B cell (primary cell): ENCODE measurements at regions not wholly inside any gene's neighbourhood (a gene's known extent, or its start where the extent isn't known, plus 50 kb on each side); places are given as distances from the start of the nearest gene placed in this dataset.
"Not testable (repeated sequence)": the region's sequence is repeated elsewhere in the genome, so short reads cannot be mapped to it uniquely, and the experiment has no call there.

Experiments
- EZH2 ChIP-seq: IDR thresholded peaks from 2 replicates; pipeline ENCODE4 v1.6.1; 2012; ENCODE audit warnings: borderline replicate concordance, low read depth, mild to moderate bottlenecking, moderate library complexity, low read length; ENCODE audit not compliant: insufficient read depth, poor library complexity, severe bottlenecking
- TF ChIP-seq, protein P1 (sequence below): fragments of 200-600 bp; IDR thresholded peaks from one replicate; pipeline ENCODE4 v1.8.0; 2022; ENCODE audit warnings: antibody characterized with exemption, mild to moderate bottlenecking

- TF ChIP-seq, protein P1, sequence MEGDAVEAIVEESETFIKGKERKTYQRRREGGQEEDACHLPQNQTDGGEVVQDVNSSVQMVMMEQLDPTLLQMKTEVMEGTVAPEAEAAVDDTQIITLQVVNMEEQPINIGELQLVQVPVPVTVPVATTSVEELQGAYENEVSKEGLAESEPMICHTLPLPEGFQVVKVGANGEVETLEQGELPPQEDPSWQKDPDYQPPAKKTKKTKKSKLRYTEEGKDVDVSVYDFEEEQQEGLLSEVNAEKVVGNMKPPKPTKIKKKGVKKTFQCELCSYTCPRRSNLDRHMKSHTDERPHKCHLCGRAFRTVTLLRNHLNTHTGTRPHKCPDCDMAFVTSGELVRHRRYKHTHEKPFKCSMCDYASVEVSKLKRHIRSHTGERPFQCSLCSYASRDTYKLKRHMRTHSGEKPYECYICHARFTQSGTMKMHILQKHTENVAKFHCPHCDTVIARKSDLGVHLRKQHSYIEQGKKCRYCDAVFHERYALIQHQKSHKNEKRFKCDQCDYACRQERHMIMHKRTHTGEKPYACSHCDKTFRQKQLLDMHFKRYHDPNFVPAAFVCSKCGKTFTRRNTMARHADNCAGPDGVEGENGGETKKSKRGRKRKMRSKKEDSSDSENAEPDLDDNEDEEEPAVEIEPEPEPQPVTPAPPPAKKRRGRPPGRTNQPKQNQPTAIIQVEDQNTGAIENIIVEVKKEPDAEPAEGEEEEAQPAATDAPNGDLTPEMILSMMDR: not testable (repeated sequence)
- not testable (repeated sequence) for TF ChIP-seq EZH2
Measured at GRCh38 chr5:86510330-86510915, 107.3 kb upstream of the COX7C start.
